HG02642 (cell line): ENCODE measurements at regions not wholly inside any gene's neighbourhood (a gene's known extent, or its start where the extent isn't known, plus 50 kb on each side); places are given as distances from the start of the nearest gene placed in this dataset.

Source experiments
- ATAC-seq: cut with Tn5 transposase; IDR thresholded peaks from one replicate; pipeline ENCODE4 v1.9.1; 2021; ENCODE audit warnings: mild to moderate bottlenecking; ENCODE audit not compliant: unreplicated experiment, poor library complexity

DNA sequence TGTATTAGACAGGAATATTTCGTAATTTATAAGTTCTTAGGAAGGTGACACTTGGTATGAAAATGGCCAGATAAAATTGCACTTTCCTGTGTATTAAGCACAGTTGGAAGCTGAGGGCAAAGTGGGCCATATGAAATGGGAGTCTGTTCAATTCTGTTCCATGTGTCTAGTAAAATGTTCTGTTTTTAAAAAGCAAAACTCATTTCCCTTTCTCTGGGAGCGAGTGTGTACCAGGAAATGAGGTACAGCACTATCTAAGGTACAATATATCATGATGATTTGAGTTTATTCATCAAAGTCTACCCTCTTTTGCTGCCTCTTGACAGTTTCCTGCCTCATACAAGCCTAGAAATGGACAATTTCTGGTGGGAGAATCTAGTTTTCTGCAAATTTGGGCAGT is 51.2 kb upstream of the KCNN2 start:
- ATAC-seq = no peak

DNA sequence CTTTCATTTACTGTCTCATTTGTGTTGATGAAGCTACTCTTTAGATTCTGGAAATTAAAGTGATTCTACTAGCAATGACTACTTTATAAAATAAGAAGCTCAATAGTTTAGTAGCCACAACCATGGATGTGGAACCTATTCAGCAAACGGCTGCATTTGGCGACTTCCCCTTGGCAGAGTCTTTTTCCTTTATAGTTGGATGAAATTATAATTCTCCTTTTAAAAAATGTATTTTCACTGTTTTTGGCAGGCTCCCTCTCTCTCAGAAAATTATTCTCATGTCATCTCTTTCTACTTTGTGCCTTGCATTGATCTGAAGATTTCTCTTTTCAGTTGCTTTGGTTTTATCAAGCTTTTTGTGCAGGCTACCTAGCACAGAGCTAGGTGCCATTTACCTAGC is 50.6 kb upstream of the KCNN2 start:
- no peak for ATAC-seq

GRCh38 chr5:114311968-114312367 is 49.9 kb upstream of the KCNN2 start:
- ATAC-seq = no peak
